NT2/D1 (cell line): ENCODE measurements at regions not wholly inside any gene's neighbourhood (a gene's known extent, or its start where the extent isn't known, plus 50 kb on each side); places are given as distances from the start of the nearest gene placed in this dataset.

Experiments
- DNase-seq: peaks from one replicate; pipeline ENCODE4 v3.0.0-alpha.2; 2011; ENCODE audit warnings: low read depth, low spot score
- H3K27me3 ChIP-seq: 2 replicates; pipeline ENCODE4 v1.6.0; 2011; ENCODE audit warnings: mild to moderate bottlenecking; ENCODE audit not compliant: insufficient read length, insufficient read depth
- H3K36me3 ChIP-seq: 2 replicates; pipeline ENCODE4 v1.6.1; 2011; ENCODE audit warnings: mild to moderate bottlenecking, low read length, mixed read lengths; ENCODE audit not compliant: insufficient read depth, insufficient read length
- H3K4me1 ChIP-seq: 2 replicates; pipeline ENCODE4 v1.5.1; 2011; ENCODE audit not compliant: insufficient read depth, insufficient read length
- H3K4me3 ChIP-seq: 2 replicates; pipeline ENCODE4 v1.5.1; 2011; ENCODE audit warnings: low read depth; ENCODE audit not compliant: insufficient read length
- H3K9ac ChIP-seq: 2 replicates; pipeline ENCODE4 v1.6.0; 2011; ENCODE audit warnings: low read depth; ENCODE audit not compliant: insufficient read length
- H3K9me3 ChIP-seq: 2 replicates; pipeline ENCODE4 v1.5.1; 2011; ENCODE audit warnings: mild to moderate bottlenecking, low read length; ENCODE audit not compliant: insufficient read depth
- SUZ12 ChIP-seq: IDR thresholded peaks from 2 replicates; pipeline ENCODE4 v1.6.1; 2011; ENCODE audit not compliant: insufficient read length, insufficient read depth; ENCODE audit errors: extremely low read depth
- YY1 ChIP-seq: IDR thresholded peaks from 2 replicates; pipeline ENCODE4 v1.6.1; 2011; ENCODE audit not compliant: insufficient read length, insufficient read depth
- ZNF274 ChIP-seq: IDR thresholded peaks from 2 replicates; pipeline ENCODE4 v1.6.1; 2011; ENCODE audit warnings: mild to moderate bottlenecking, low read depth, low read length

DNA sequence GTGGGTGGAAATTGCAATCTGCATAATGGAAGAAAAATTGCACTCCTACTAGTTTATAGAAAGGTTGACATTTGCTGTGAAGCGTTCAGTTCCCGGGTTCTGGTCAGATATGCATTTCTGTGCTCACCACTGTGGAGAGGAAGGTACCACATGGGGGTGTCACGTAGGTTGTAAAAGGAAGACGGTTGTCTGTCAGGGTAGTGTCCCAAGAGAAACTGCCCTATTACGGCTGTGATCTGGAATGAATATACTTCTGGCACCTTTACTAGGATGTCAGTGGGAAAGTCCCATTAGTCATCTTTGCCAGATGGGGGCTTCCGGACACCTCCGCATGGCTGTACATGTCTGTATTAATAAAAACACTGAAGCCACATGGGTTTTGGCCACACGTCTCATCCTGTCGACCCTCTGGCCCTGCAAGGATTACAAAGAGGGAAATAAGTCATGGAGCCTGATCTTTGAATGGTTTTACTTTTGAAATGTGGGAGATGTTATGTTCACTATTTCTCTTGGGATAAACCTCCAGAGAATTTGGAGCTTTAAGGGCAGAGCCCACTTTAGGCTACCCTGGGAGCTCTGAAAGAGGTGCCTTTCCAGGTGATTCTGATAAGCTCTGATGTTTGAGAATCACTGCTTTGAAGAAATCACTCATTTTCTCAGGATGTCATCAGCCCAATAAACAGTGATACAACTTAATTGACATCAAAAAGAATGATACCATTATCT lies 133.9 kb downstream of the AKAP11 start:
- H3K9ac ChIP-seq: no peak overlapping the region
- no peaks in the 10 kb centered on the region for H3K36me3 ChIP-seq
- no peaks in the 10 kb centered on the region for H3K9me3 ChIP-seq
- H3K4me1 ChIP-seq: no peaks in the 10 kb centered on the region
- TF ChIP-seq YY1: no peak
- no peak for TF ChIP-seq ZNF274
- no peaks in the 10 kb centered on the region for H3K27me3 ChIP-seq
- no peak for DNase-seq
- no peak overlapping the region for H3K4me3 ChIP-seq

DNA sequence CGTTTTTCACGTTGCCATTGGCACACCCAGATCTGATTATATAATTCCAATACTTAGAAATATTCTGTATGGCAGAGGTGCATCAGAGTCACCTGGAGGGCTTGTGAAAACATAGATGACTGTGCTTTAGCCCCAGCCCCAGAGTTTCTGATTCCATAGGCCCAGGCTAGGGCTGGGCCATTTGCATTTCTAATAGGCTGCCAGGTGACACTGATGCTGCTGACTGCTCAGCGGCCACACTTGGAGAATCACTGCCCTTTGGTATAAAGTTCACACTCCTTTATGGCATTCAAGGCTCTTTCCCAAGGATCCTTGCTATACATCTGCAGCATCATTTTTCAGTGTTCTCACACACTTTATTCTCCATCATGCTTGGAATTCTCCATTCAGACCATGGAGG lies 137.1 kb downstream of the AKAP11 start:
- TF ChIP-seq SUZ12: no peak
- no peak for TF ChIP-seq ZNF274
- TF ChIP-seq YY1: no peak

DNA sequence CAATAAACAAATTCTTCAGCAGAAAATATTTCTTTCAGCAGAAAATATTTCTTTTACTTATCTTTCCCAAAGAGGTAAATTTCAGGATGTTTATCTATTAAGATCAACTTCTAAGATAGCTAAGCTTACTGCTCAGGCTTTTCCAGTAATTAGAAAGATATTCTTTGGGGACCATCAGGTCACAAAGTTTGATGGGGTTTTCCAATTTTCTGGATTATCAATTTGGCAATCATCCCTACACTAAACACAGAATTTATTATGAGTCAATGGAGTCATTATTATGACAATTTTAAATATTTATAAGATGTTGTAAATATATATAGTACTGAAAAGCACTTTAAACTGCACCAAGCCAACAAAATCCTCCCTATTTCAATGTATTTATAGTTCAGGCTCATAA lies 137.6 kb downstream of the AKAP11 start:
- Histone ChIP-seq H3K9ac (no peak overlapping the region), H3K4me1 (no peaks in the 10 kb centered on the region), H3K4me3 (no peak overlapping the region), H3K36me3 (no peaks in the 10 kb centered on the region), H3K9me3 (no peaks in the 10 kb centered on the region), H3K27me3 (no peaks in the 10 kb centered on the region)
- TF ChIP-seq YY1 (no peak), SUZ12 (no peak), ZNF274 (no peak)
- no peak for DNase-seq

More for the DNA sequence above, 137.1 kb downstream of the AKAP11 start:
- no peak overlapping the region for H3K4me3 ChIP-seq
- H3K36me3 ChIP-seq: no peaks in the 10 kb centered on the region
- H3K27me3 ChIP-seq: no peaks in the 10 kb centered on the region
- DNase-seq: no peak
- H3K4me1 ChIP-seq: no peaks in the 10 kb centered on the region
- H3K9ac ChIP-seq: no peak overlapping the region
- H3K9me3 ChIP-seq: no peaks in the 10 kb centered on the region

DNA sequence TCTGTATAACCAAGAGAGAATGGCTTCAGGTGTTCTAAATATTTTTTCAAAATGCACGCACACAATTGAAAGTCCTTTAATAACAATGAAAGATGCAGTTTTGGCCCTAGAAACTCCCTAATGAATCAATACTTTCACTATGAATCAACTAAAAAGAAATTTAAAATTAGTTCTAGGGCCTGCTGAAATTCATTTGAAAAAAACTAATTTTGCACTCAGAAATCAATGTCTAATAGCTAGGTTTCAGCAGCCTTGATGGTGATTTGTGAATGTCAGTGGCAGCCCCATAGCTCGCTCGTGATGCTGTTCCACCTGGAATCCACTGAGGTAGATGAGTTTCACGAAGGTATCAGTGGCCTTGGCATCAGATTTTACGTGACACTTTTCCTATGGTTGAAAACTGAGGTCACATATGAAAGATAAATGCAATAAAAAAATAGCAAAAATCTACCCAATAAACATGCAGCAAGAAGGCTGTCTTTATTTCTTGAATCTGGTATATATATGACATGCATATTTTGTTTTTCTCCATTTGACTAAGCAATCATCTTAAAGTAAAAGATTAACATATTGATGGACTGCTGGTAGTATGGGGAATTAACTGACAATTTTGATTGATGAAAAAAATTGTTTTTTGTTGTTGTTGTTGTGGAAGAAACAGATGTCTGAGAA lies 141.0 kb downstream of the AKAP11 start:
- no peaks in the 10 kb centered on the region for H3K36me3 ChIP-seq
- no peak for DNase-seq
- TF ChIP-seq SUZ12: no peak
- no peak for TF ChIP-seq YY1
- H3K9me3 ChIP-seq: no peaks in the 10 kb centered on the region
- no peaks in the 10 kb centered on the region for H3K27me3 ChIP-seq
- no peak overlapping the region for H3K4me3 ChIP-seq
- no peak overlapping the region for H3K9ac ChIP-seq
- H3K4me1 ChIP-seq: no peaks in the 10 kb centered on the region

DNA sequence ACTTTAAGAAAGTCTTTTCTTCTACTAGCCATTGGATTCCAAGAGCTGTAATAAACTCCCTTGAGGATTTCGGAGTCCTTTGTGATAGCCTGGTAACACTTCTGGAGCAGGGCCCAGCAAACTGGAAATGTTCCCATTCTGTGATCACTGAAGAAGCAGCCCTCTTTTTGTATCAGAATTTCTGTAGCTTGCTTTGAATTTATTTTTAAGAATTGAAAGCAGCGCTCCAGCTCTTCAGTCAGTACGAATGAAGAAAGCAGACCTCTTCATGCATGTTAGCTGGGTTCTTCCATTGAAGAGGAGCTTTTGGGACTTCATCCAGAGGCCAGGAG lies 141.5 kb downstream of the AKAP11 start:
- Histone ChIP-seq H3K9me3 (no peaks in the 10 kb centered on the region), H3K9ac (no peak overlapping the region), H3K27me3 (no peaks in the 10 kb centered on the region), H3K4me3 (no peak overlapping the region), H3K4me1 (no peaks in the 10 kb centered on the region), H3K36me3 (no peaks in the 10 kb centered on the region)
- DNase-seq: no peak
- TF ChIP-seq ZNF274 (no peak), YY1 (no peak), SUZ12 (no peak)

DNA sequence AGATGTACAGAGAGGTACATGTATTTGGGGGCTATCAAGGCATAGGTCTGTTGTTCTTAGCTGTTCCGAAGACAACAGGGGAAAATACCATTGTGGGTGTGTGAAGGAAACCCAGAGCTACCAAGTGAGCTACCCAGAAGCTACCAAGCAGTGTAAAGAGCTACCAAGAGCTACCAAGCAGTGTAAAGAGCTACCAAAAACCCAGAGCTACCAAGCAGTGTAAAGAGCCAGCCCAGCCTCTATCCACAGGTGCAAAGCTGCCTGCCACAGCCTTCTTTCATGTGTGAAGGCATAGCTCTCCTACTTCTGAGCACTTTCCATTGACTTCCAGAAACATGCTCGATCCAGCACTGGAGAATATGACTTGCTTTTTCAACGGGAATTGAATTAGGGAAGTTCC lies 145.7 kb downstream of the AKAP11 start:
- Histone ChIP-seq H3K36me3 (no peaks in the 10 kb centered on the region), H3K9ac (no peak overlapping the region), H3K27me3 (no peaks in the 10 kb centered on the region), H3K4me3 (no peak overlapping the region), H3K9me3 (no peaks in the 10 kb centered on the region), H3K4me1 (no peaks in the 10 kb centered on the region)
- no peak for TF ChIP-seq SUZ12
- no peak for DNase-seq

DNA sequence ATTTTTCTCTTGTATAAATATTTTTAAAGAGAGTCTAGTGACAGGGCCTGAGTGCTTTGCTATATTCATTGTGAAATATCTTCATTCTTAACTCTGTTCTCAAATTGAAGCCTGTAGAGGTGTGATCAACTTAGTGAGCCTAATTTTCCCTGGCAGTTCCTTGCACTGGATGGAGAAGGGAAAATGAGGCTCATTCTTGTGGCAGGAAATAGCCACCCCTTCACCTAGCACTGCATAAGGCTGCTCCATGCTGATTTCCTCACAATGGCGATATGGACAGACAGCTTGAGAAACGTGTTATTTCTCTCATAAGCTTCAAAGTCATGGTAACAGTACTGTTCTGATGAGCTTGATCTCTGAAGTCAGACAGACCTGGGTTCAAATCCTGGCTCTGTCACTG lies 146.2 kb downstream of the AKAP11 start:
- DNase-seq: no peak
- Histone ChIP-seq H3K27me3 (no peaks in the 10 kb centered on the region), H3K36me3 (no peaks in the 10 kb centered on the region), H3K9me3 (no peaks in the 10 kb centered on the region), H3K9ac (no peak overlapping the region), H3K4me3 (no peak overlapping the region), H3K4me1 (no peaks in the 10 kb centered on the region)
- TF ChIP-seq SUZ12 (no peak), YY1 (no peak), ZNF274 (no peak)
